ENCODE measurements at regions not wholly inside any gene's neighbourhood (a gene's known extent, or its start where the extent isn't known, plus 50 kb on each side); places are given as distances from the start of the nearest gene placed in this dataset.

DNA sequence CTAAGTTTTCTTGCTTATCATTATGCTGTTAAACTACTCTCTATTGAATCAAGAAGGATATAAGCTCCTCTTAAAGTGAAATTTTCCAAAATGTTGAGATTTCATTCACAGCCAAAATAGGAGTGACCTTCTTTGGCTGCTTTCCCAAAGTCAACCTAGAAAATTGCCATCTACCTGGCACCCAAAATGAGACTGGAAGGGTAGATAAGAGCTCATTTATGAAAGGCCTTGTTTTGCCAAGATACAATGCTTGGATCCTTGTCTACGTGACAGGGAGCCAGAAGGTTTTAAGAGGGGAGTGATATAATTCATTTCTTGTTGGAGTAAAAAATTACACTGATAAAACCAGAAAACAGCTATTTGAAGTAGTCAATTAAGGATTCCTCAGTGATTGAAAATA is 287.1 kb downstream of the IZUMO3 start:
- no peak for TF ChIP-seq POLR2A (IDR thresholded peaks at IDR 0.05)
- TF ChIP-seq, protein P1, sequence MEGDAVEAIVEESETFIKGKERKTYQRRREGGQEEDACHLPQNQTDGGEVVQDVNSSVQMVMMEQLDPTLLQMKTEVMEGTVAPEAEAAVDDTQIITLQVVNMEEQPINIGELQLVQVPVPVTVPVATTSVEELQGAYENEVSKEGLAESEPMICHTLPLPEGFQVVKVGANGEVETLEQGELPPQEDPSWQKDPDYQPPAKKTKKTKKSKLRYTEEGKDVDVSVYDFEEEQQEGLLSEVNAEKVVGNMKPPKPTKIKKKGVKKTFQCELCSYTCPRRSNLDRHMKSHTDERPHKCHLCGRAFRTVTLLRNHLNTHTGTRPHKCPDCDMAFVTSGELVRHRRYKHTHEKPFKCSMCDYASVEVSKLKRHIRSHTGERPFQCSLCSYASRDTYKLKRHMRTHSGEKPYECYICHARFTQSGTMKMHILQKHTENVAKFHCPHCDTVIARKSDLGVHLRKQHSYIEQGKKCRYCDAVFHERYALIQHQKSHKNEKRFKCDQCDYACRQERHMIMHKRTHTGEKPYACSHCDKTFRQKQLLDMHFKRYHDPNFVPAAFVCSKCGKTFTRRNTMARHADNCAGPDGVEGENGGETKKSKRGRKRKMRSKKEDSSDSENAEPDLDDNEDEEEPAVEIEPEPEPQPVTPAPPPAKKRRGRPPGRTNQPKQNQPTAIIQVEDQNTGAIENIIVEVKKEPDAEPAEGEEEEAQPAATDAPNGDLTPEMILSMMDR (IDR thresholded peaks at IDR 0.05) = no peak

Data from esophagus squamous epithelium (tissue), 4 donors.